D341Med (cell line): ENCODE measurements at regions not wholly inside any gene's neighbourhood (a gene's known extent, or its start where the extent isn't known, plus 50 kb on each side); places are given as distances from the start of the nearest gene placed in this dataset.
"Not testable (repeated sequence)": the region's sequence is repeated elsewhere in the genome, so short reads cannot be mapped to it uniquely, and the experiment has no call there.

ENCODE experiments used
- DNase-seq: peaks from one replicate; pipeline ENCODE4 v3.0.0; 2012; ENCODE audit warnings: low spot score

GRCh38 chr5:72692651-72693442 lies 123.6 kb upstream of the TNPO1 start:
- DNase-seq, result no peak

DNA sequence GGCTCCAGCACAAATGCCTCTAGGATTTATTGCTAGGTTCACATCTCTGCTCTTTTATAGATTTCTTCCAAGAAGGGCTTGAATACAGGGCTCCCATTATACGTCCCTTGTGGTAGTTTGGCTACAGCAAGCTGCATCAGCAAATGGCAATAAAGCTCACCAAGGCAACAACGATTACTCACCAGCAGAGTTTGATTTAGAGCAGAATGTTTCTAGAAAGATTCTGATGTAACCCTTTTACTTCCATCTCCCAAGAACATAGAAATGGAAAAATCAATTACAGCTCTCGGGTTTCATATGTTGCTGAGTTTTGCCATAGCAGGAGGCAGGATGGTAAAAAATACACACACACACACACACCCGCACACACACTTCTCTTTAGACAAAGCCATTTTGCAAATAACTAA lies 124.2 kb upstream of the TNPO1 start:
- DNase-seq, result no peak

DNA sequence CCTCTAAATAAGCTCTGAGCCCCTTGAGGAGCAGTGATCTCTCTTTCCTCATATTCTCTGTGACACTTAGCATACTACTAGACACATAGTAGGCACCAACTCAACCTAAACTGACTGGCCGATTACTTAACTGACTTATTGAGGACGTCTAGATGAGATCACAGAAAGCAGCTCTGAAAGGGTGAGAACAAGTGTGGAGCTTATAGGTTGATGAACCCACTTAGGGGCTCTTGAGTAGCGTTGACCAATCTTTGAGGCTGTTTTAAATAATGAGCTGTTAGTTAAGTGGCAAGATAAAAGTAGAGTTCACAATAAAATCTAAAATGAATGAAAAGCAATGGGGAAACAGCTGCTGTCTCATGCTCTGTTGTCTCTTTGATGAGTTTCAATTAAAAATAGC lies 124.7 kb upstream of the TNPO1 start:
- no peak for DNase-seq

- DNase-seq, result no peak
These were observed 127.5 kb upstream of the TNPO1 start for GRCh38 chr5:72688916-72689315.

DNA sequence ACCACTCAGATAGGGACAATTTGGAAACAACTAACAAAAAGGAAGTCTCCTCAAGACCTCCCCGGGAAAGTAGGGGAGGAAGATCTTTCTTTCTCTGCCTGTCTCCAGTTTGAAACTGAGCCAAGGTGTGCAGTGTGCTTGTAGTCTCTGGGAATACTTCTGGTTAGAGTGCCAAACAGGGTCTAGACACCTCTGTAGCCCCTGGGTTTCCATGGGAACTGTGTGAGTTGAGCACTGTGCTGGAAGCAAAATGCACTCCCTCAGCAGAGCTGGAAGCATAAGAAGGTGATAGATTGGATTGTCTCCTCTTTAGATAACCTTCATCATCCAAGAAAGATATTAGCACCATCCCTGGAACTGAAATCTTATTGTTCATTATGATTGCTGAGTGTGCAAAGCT lies 129.2 kb upstream of the TNPO1 start:
- no peak for DNase-seq

DNA sequence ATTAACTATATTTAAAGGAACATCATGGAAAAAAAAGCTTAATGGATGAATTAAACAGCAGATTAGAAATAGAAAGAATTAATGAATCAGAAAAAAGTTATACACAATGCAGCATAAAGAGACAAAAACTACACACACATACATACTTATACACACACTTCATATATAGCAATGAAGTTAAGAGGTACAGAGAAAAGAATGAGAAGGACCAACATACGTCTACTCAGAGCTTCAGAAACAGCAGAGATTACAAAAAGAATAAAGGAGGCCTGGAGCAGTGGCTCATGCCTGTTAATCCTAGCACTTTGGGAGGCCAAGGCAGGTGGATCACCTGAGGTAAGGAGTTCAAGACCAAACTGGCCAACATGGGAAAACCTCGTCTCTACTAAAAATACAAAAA lies 133.9 kb upstream of the TNPO1 start:
- no peak for DNase-seq

DNA sequence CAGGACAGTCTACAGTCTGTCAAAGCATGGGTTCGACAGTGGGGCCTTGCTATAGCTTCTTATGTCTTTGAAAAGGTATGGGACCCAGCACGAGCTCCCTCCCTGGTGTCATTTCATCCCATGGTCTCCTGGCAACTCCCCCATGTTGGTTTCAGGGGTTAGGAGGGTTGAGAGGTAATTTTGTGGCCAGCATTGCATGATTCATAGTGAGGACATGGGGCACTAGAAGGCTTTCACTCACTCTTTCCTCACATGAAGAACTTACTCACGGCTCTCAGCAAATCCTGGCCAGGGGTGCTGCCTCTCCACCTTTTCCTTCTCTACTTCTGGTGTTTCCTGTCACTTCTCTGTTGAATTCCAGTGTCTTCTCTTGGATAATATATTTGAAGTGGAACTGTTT lies 134.7 kb upstream of the TNPO1 start:
- DNase-seq, result no peak

GRCh38 chr5:72677447-72677846 lies 139.0 kb upstream of the TNPO1 start:
- DNase-seq, result no peak

- not testable (repeated sequence) for DNase-seq
These were observed 139.6 kb upstream of the TNPO1 start for GRCh38 chr5:72676831-72677230.

- DNase-seq, result no peak
These were observed 142.8 kb upstream of the TNPO1 start for GRCh38 chr5:72673623-72674022.

GRCh38 chr5:72673180-72673579 lies 143.3 kb upstream of the TNPO1 start:
- no peak for DNase-seq

GRCh38 chr5:72667708-72668107 lies 148.8 kb upstream of the TNPO1 start:
- no peak for DNase-seq

- DNase-seq, result no peak
These were observed 153.5 kb upstream of the TNPO1 start for GRCh38 chr5:72662936-72663335.

- DNase-seq, result no peak
These were observed 154.2 kb upstream of the TNPO1 start for GRCh38 chr5:72662305-72662704.

- no peak for DNase-seq
These were observed 154.2 kb upstream of the ZNF366 start for GRCh38 chr5:72661405-72661804.

DNA sequence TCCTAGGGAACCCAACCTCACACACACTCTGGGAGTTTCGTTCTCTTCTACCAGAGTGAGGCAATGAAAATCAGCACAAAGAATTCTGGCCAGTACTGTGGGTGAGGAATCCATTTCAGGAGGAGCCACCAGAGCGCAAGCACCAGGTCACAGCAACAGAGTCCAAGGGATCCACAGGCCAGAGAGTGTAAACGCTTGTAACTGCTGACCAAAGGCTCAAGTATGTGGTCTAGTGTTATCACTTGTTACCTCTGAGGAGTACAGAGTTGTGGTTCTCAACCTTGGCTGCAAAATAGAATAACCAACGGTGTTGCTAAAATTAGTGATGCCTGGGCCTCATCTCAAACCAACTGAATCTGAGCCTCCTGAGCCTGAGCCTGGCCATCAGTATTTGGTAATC lies 152.5 kb upstream of the ZNF366 start:
- no peak for DNase-seq

GRCh38 chr5:72658761-72659540 lies 151.7 kb upstream of the ZNF366 start:
- DNase-seq, result no peak

- DNase-seq, result no peak
These were observed 151.0 kb upstream of the ZNF366 start for GRCh38 chr5:72658161-72658560.

- no peak for DNase-seq
These were observed 149.7 kb upstream of the ZNF366 start for GRCh38 chr5:72656756-72657513.

GRCh38 chr5:72656331-72656730 lies 149.1 kb upstream of the ZNF366 start:
- no peak for DNase-seq

DNA sequence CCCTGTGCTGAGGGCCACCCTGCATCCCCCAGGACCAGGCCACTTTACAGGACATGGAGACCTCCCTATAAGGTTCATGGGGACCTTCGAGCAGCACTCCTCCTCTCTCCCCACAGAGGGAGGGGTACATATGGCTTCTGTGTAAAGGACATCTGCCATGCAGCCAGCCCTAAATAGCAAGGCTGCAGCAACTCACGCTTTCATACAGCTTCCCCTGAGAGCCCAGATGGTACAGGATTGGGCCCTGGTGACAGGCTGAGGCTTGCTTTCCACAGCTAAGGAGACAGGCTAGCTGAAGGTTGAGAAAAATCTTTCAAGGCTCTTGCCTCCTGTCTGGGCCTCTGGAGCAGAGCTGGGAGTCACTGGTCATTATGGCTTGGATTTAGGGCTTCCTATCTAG lies 147.0 kb upstream of the ZNF366 start:
- peak; percentile 52 for DNase-seq

DNA sequence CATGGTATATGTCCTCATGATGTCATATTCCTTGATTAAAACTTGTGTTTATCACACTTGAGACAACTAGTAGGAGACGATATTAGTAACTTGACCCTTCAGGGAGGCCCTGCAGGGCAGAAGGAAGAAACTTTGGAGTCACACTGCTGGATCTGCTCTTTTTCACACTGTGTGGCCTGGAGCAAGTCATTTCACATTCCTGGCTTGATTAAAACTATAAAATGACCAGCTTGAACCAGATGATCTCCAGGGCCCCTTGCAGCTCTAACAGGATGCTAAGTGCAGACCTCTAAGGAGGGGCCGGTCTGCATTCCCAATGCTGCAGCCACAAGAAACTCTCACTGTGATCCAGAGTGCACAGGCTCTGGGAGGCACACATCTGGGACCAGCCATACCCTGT lies 146.4 kb upstream of the ZNF366 start:
- no peak for DNase-seq

- DNase-seq, result no peak
These were observed 144.6 kb upstream of the ZNF366 start for GRCh38 chr5:72651779-72652178.
